HT1080 (cell line): ENCODE measurements at regions not wholly inside any gene's neighbourhood (a gene's known extent, or its start where the extent isn't known, plus 50 kb on each side); places are given as distances from the start of the nearest gene placed in this dataset.
"Not testable (repeated sequence)": the region's sequence is repeated elsewhere in the genome, so short reads cannot be mapped to it uniquely, and the experiment has no call there.

Experiments
- DNase-seq: peaks from one replicate; pipeline ENCODE4 v3.0.0-alpha.2; 2015; ENCODE audit warnings: low read depth

GRCh38 chr16:86882586-86883280 lies 304.4 kb downstream of the FOXL1 start:
- DNase-seq, result peak; percentile 50

- no peak for DNase-seq
Observed at GRCh38 chr16:86883583-86884389, 305.4 kb downstream of the FOXL1 start.

- DNase-seq, result no peak
Observed at GRCh38 chr16:86884390-86884650, 306.0 kb downstream of the FOXL1 start.

GRCh38 chr16:86885139-86885538 lies 306.8 kb downstream of the FOXL1 start:
- DNase-seq, result no peak

GRCh38 chr16:86886651-86887050 lies 308.3 kb downstream of the FOXL1 start:
- peak; percentile 11 for DNase-seq

GRCh38 chr16:86887416-86887815 lies 309.1 kb downstream of the FOXL1 start:
- DNase-seq, result no peak

GRCh38 chr16:86888231-86889053 lies 310.1 kb downstream of the FOXL1 start:
- DNase-seq, result no peak

GRCh38 chr16:86889054-86889366 lies 310.7 kb downstream of the FOXL1 start:
- not testable (repeated sequence) for DNase-seq

- DNase-seq, result no peak
Observed at GRCh38 chr16:86889974-86890373, 311.6 kb downstream of the FOXL1 start.

- no peak for DNase-seq
Observed at GRCh38 chr16:86891121-86891520, 312.8 kb downstream of the FOXL1 start.

GRCh38 chr16:86891631-86892030 lies 313.3 kb downstream of the FOXL1 start:
- no peak for DNase-seq

GRCh38 chr16:86892509-86892908 lies 314.2 kb downstream of the FOXL1 start:
- no peak for DNase-seq

GRCh38 chr16:86893506-86893905 lies 315.2 kb downstream of the FOXL1 start:
- DNase-seq, result no peak

- no peak for DNase-seq
Observed at GRCh38 chr16:86894029-86894567, 315.7 kb downstream of the FOXL1 start.

- DNase-seq, result no peak
Observed at GRCh38 chr16:86894925-86895324, 316.6 kb downstream of the FOXL1 start.

- DNase-seq, result no peak
Observed at GRCh38 chr16:86895606-86896005, 317.3 kb downstream of the FOXL1 start.

- no peak for DNase-seq
Observed at GRCh38 chr16:86896976-86897375, 318.6 kb downstream of the FOXL1 start.

- DNase-seq, result no peak
Observed at GRCh38 chr16:86897486-86897885, 319.1 kb downstream of the FOXL1 start.

- no peak for DNase-seq
Observed at GRCh38 chr16:86898386-86898785, 320.0 kb downstream of the FOXL1 start.

- DNase-seq, result no peak
Observed at GRCh38 chr16:86899151-86899550, 320.8 kb downstream of the FOXL1 start.

GRCh38 chr16:86899757-86900156 lies 321.4 kb downstream of the FOXL1 start:
- peak; percentile 32 for DNase-seq

- DNase-seq, result peak; percentile 54
Observed at GRCh38 chr16:86901483-86901882, 323.1 kb downstream of the FOXL1 start.
